Hematopoietic multipotent progenitor cell (in vitro differentiated cells): ENCODE measurements at regions not wholly inside any gene's neighbourhood (a gene's known extent, or its start where the extent isn't known, plus 50 kb on each side); places are given as distances from the start of the nearest gene placed in this dataset.

Source experiments
- DNase-seq, 3 donors: peaks; one replicate each; pipeline ENCODE4 v3.0.0-alpha.2; 2011 to 2015; ENCODE audit warnings: low read depth in 2 of 3, low spot score in 2 of 3

DNA sequence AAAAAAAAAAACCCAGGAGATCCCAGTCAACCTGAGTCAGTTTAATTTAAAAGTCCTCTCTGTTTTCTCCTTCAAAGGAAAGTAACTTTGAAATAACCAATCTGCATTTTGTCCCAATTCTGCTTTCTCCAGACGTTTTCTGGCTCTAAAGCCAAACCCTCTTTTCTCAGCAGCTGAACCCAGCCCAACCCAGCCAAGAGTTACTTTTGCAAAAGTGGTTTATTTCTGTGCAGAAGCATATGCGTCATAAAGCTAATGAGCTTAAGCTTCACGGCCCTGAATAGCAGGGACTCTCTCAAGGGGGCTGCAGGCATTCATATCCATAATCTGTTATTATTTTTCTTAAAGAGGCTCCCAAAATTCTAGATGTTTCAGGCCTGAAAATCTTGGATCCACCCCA is 176.6 kb downstream of the GALC start:
- DNase-seq: no peak

DNA sequence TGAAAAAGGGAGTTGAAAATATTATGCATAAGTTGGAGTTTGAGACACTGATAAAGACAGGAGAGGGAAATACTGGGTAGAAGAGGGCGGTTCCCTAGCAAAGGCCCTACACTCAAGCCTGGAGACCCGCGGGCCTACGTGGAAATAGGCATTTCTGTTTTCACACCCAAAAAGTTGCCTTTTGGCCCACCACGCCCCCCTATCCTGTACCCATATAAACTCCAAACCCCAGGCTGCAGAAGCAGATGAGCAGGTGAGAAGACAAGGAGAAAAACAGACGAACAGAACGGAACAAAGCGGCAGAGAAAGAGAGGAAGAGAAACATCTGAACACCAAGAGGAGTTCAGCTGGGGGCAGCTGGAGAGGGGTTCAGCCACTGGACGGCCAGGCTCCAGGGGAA is 177.9 kb downstream of the GALC start:
- DNase-seq: no peak

DNA sequence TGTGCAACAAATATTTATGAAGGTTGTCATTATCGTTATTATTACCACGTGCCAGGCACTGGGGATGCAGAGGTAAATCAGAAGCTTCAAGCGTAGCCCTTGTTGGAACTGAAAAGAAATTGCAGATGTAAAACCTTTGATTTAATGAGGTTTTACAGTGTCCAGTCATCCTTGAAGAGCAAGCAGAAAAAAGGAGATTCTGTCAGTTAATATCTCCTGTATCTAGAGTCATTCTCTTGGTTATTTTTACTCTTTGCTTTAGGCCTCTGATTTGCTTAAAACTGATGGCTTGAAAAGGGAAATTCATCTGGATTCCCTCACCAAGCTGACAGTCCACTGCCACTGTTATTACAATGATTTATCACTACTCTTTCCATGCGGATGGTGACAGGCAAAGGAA is 179.3 kb downstream of the GALC start:
- no peak for DNase-seq

DNA sequence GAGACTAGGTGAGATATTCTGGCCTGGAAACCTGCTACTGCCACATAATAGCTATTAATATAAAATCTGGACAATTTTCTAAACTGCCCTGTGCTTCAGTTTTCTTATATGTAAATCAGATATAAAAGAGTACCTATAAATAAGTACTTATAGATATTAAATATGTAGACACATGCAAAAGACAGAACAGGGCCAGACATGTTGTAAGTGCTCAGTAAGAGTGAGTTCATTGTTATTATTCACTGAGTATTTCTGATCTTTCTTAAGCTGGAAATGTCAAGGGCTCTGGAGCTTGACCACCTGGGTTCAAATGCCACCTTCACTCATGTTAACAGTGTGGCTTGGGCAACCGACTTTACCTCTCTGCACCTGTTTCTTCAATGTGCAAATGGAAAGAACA is 179.8 kb downstream of the GALC start:
- no peak for DNase-seq

DNA sequence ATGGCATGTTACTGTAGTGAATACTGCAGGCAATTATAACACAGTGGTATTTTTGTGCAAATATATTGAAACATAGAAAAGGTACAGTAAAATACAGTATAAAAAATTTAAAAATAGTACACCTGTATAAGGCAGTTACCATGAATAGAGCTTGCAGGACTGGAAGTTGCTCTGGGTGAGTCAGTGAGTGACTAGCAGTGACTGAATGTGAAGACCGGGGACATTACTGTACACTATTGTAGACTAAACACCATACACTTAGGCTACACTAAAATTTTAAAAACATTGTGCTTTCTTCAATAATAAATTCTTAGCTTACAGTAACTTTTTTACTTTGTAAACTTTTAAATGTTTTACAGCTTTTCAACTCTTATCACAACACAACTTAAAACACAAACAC is 181.7 kb downstream of the GALC start:
- no peak for DNase-seq

DNA sequence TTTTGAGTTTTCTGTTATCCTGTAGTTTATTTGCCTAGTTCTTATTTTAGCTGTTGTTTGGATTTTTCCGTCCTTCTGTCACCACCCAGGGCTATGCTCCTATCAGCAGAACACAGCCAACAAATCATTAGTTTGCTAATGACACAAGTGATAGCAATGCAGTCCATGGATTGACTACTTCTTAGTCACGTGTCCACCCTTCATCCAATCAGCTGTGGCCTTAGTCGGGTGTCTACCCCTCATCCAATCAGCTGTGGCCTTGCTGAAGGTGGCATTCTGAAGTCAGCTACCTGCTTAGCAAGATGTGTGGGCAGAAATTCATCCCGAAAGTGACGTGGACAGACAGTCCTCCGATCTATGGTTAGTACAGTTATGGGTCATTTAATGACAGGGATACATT is 182.3 kb downstream of the GALC start:
- DNase-seq: no peak

DNA sequence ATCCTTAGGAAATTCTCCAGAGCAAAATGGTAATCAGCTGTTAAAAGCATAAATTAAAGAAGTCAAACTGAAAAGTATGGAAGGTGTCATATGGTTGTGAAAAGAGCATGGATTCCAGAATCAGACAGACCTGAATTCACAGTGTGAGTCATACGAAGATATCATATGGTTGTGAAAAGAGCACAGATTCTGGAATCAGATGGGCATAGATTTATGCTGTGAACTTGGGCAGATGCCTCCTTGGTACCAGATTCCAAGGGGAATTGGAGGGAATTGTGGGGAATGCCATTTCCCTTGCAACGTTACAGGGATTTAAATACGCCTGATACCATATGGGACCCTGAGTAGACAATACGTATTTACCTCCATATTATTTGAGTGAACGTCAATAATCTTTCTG is 183.7 kb downstream of the GALC start:
- DNase-seq: no peak

DNA sequence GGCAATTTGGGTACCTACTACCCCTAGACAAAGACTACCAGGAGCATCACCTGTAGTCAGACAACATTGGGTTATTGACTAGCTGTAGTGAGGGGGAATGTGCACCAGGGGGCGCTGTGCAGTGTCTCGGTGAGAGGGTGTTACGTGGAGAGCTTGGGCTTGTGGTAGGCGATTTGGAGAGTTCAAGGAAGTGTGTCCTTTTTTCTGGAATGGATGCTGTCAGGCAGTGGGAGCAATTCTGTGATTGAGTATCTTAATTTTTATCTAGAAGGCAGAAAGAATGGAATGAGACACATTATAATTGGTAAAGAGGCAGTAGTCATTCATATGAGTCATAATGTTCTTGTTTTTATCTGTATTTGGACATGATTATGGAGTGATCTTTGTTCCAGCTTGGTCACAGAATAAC is 187.7 kb downstream of the GALC start:
- peak in 2 of 3 donors; percentile 5 to 11 for DNase-seq

DNA sequence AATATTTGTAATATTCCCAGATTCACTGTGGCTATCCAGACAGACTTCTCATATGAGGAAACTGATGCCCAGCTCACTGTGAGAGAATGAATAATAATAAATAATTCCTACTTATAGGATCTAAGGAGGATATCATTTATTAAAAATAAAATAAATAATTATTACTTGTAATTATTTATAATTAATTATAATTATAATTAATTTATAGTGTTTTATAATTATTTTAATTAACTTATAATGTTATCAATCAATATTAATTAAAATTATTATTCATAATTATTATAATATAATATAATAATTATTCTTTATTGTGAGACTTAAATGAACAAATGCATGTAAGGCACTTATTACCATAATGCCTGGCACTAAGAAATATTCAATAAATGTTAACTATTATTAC is 192.8 kb downstream of the GALC start:
- DNase-seq: no peak

DNA sequence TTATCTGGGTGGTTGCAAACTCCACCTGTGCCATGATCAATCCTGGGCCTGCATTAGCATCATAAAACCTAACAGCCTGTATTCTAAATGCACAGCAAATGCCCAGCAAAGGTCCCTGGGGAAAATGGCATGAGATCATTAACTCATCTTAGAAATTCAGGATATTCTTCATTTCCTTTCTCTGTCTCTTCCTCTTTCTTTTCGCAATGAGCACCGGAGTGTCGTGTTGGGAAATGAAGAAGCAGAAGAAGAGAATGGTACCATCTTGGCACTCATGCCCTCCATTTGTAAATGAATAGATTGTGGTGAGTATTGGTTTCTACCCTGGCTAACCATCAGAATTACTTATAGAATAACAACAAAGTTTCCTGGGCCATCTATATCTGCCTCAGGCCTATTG is 193.6 kb downstream of the GALC start:
- no peak for DNase-seq

DNA sequence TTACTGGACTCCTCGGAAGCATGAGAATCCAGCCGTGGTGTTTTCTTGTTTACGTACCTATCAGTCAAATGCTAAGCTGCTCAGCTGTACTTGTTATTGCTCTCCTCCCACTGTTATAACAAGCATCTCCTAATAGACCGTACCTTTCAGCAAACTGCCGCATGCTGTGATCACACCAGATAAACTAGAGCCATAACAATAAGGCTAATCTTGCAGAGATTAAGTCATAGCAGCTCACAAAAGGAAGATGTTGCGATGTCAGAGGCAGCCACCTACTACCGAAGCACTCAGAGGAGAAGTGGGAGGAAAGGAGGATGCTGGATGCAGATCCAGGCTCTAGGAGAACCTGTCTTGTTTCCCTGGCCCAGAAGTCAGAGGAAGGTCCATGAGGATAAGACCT is 196.0 kb downstream of the GALC start:
- DNase-seq: no peak

DNA sequence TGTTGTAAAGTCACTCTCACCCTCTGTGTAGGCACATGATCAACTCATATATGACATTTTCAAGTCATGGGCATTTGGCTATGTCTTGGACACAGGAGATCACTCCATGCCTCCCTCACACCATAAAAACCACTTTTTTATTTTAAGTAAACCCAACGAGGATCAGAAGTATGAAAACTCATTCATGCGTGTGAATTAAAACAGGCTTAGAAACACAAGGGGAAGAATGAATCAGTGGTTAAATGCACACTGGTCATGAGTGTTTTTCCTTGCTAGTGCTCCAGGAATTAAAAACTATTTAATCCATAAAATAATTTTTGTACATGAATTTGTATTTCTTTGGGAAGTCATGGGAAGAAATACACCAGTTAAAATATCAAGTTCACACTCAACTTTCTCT is 198.4 kb downstream of the GALC start:
- DNase-seq: no peak

DNA sequence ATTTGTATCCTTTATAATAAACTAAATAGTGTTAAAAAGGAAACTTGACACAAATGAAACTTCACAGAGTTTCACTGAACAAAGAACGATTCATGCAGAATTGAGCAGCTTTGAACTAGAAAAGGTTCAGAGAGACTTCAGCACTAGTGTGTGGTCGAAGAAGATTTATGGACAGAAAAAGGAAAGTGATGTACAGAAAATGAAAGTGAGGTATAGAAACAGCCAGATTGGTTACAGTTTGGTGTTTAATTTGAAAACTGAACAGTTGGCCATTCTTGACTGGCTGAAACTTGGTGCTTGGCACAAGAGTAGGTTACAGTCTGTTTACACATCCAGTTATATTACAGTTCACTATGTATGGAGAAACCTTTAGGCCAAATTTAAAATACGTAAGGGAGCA is 207.1 kb downstream of the GALC start:
- no peak for DNase-seq

DNA sequence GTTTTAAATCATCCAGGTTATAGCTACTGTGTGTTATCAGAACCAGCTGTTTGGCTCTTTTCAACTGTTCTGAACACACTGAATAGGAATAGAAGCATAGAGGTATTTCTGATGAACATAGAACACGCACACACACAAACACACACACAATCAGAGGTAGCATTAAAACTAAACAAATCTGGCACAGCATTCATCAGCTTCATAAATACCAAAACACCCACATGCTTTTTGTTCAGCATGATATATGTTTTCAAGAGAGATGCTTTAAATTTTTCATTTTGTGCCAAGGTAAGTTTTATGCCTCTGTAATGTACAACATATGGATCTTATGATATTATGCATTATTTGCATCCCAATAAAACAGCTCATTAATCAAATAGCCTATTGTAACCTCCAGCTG is 208.6 kb downstream of the GALC start:
- no peak for DNase-seq

DNA sequence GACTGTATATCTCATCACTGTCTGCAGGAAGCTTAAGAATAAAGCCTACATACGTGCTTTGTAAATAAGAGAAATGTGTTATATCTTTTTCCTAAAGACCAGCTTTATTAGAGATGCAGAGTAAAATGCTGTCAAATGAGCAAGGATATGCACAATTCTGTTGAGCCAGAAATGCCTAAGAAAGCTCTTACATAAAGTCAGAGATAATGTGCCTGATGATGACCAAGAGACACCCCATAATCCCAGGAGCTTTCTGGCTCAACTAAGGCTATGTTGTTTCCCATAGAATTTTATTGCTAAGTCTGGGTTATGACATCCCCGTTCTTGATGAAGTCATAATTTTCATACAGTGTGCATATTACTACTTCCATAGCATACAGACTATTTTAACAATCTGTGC is 209.9 kb downstream of the GALC start:
- no peak for DNase-seq

DNA sequence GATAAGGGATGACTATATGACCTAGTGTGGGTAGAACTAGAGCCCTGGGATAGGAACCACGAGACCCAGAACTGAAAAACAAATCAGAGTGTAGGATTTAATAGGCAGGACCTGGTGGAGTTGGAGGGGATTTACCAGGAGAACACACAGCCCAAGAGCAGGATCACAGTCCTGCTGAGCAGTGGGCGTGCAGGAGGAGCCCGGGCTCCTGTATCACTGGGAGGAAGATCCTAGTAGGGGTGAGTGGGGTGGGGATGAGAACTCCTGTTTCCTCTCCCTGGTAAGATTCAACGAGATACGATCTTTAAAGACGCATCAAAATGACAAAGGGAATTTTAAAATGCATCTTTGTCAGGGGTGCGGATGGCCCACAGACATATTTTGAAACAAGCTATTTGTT is 220.1 kb downstream of the GALC start:
- DNase-seq: no peak

DNA sequence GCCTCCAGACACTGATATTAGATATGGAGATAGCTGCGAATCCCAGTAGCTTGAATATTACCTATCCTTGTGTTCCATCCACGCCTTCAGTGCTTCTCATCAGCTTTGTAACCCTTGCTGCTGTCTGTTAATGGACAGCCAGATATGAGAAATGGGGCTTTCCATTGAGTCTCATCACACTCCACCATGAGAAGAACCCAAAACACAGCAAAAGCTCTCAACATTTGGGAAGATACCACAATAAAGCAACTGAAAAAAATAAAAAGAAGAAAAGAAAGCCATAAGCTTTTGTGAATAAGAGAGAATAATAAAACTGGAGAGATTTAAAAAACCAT is 225.4 kb downstream of the GALC start:
- no peak for DNase-seq

DNA sequence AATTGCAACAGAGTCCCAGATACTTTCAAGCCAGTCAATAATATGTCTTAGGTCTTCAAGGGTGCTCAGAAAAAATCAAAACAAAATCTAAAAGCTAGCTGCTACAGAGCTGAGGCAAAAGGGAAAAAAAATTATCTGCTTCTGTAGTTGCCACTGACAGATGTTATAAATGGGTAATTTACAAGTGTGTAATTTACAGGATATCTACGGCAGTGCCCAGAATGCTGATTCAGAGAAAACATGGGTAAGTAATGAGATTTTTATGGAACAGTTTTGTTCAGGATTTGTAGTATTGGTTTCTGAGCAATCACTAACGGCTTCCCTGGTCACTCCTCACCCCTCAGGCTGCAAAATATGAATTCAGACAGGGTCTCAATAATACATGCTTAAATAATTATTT is 234.1 kb downstream of the GALC start:
- no peak for DNase-seq

DNA sequence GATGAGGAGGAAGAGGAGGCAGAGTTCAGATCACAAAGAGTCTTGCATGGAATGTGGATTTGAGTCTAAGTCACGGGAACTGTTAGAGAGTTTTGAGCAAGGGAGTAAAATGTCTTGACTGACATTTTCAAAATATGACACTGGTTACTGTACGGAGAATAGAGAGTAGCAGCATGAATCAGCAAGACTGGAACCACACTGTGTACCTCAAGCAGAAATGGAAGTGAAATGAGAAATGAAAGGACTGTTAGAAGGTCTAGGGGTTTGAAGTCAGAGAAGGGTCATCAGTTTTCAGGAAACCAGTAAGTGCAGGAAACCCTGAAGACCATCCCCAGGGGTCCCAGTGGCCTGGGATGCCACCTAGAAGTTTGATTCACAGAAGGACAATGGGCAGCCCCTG is 236.3 kb downstream of the GALC start:
- DNase-seq: no peak

DNA sequence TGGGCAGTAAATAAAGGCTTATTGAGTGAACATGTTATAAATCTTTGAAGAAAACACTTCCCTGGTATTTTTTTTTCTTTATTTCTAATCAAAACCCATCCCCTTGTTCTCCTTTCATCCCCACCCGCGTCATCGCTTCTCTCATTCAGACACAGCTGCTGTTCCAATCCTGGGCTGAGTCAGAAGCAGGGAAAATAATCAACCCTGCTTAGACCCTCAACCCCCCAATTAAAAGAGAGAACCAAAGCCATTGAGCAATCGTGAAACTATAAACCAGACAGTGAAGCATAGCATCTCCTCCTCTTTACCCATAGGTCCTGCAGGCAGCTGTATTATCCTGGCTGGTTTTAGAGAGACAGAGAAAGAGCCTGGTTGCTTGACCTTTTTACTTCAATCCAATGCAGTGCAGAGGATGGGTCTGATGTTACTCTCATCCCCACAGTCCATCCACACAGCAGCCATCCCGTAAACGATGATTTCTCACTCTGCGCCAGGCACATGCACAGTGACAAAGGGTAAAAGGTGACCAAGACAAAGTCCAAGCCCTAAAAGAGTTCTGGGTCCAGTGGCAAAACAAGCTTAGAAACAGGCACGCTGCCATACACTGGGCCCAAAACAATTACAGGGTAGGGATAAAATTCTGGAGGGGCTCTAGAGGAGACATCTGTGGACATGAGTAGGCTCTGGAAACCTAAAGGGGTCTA is 238.3 kb downstream of the GALC start:
- DNase-seq: no peak

DNA sequence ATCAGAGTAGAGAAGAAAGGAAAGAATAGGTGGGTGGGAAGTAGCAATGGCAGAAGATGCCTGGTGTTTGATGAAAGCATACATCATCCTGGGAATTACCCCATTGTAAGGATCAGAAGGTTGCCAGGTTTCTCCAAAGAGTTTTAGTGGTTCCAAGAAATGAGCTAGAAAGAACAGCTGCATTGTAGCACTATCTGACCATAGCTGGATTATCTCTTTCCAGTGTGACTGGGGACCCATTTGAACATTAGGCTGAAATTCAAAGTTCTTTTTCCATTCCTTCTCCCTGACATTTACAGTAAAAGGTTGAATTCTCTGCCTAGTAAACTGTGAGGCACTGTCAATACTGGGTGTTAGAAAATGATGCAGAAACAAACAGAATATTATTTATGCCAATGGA is 244.4 kb downstream of the GALC start:
- no peak for DNase-seq

DNA sequence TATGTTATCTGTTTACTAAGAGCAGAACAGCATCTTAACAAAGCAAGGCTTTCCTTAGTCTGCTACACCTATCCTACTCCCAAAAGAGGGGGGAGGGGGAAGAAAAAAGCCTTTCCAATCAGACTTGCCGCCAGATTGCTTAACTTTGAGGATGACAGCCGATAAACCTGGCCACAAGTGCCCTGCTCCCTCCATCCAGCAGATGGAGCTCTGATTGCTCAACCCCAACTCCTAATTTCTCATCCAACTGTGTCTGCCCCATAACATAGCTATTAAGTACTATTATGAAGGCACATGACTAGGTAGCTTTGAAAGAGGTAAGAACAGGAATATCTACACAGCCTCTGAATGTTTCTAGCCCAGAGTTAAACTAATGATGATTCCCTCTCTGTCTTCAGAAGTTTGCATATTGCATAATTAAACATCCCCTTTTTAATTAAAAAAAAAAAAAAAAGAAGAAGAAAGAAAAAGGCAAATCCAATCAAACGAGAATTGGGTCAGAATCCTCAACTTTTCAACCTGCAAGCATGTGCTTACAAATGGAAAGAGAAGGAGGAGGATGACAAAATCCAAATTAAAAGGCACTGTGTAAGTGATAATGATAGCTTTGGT is 247.4 kb downstream of the GALC start:
- DNase-seq: peak in 1 of 3 donors; percentile 10
